ENCODE measurements at regions not wholly inside any gene's neighbourhood (a gene's known extent, or its start where the extent isn't known, plus 50 kb on each side); places are given as distances from the start of the nearest gene placed in this dataset.
"Not testable (repeated sequence)": the region's sequence is repeated elsewhere in the genome, so short reads cannot be mapped to it uniquely, and the experiment has no call there.

DNA sequence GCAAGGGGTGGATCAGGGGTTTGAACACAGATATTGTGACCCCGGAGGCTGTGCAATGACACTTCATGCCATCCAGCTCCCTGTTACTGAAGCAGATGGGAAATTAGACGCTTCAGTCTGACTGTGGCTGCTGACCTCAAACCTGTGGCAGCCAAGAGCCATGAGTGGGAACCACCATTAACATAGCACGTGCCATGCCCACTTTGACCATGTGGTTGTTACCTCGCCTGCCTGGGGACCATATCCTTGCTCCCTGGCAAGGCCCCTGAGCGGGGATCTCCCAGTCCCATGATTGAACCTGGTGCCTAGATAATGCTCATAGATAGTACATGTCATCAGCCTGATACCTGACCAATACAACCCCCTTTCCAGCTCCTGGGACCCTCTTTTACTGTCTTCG lies 68.9 kb downstream of the CYP26B1 start:
- TF ChIP-seq POLR2A (IDR thresholded peaks at IDR 0.05), result no peak
- TF ChIP-seq, protein P1, sequence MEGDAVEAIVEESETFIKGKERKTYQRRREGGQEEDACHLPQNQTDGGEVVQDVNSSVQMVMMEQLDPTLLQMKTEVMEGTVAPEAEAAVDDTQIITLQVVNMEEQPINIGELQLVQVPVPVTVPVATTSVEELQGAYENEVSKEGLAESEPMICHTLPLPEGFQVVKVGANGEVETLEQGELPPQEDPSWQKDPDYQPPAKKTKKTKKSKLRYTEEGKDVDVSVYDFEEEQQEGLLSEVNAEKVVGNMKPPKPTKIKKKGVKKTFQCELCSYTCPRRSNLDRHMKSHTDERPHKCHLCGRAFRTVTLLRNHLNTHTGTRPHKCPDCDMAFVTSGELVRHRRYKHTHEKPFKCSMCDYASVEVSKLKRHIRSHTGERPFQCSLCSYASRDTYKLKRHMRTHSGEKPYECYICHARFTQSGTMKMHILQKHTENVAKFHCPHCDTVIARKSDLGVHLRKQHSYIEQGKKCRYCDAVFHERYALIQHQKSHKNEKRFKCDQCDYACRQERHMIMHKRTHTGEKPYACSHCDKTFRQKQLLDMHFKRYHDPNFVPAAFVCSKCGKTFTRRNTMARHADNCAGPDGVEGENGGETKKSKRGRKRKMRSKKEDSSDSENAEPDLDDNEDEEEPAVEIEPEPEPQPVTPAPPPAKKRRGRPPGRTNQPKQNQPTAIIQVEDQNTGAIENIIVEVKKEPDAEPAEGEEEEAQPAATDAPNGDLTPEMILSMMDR (IDR thresholded peaks at IDR 0.05), result no peak
- WGBS, 2 donors, result 93 to 95% methylated on average over 5 to 6 of the region's 6 CpGs
- no peak for ATAC-seq

DNA sequence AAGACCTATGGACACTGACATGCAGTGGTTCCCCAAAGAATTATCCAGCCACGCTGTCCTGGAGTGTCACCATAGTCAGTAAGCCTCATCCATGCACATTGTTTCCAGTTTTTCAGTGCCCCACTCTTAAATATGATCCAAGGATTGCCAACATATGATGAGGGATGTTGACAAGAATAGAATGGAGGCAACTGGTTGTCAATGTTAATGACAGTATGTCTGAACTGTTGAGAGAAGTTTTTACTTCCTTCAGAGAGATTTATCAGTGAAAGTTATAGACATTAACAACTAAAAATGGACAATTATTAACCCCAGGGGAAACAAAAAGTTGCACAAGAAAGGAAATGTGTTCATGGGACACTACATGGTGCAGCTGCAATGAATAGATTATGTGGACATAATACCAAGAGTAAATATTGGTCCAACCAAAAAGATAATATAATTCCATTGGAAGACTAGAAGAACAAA lies 69.9 kb downstream of the CYP26B1 start:
- no peak for ATAC-seq

More for the DNA sequence above, 68.9 kb downstream of the CYP26B1 start:
- DNase-seq, result no peak
- H3K4me3 ChIP-seq, result no peak overlapping the region
- peaks cover 9% of the 10 kb centered on the region for H3K4me1 ChIP-seq
- peaks cover 0 to 7% (median 2%) of the 10 kb centered on the region in 3 donors for H3K9me3 ChIP-seq
- H3K27me3 ChIP-seq, result no peaks in the 10 kb centered on the region
- H3K36me3 ChIP-seq (replicated peaks in 1 of 2; ENCODE audit: insufficient read depth in 1 of 2, low read depth in 2 of 2), result no peaks in the 10 kb centered on the region
- no peak overlapping the region for H3K27ac ChIP-seq
- intact Hi-C loops (cut with DNase I), result no loop called here

DNA sequence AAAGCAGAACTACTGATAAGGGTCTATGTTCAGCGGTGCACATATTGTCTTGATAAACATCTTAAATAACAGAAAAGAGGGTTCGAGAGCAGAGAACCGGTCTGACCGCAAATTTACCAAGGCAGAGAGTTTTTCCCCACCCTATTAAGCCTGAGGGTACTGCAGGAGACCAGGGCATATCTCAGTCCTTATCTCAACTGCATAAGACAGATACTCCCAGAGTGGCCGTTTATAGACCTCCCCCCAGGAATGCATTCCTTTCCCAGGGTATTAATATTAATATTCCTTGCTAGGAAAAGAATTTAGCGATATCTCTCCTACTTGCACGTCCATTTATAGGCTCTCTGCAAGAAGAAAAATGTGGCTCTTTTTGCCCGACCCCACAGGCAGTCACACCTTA lies 74.3 kb downstream of the CYP26B1 start:
- intact Hi-C loops (cut with DNase I); H3K27me3 ChIP-seq; H3K36me3 ChIP-seq (replicated peaks in 1 of 2; ENCODE audit: insufficient read depth in 1 of 2, low read depth in 2 of 2); H3K27ac ChIP-seq; H3K4me3 ChIP-seq; H3K4me1 ChIP-seq; DNase-seq; ATAC-seq; H3K9me3 ChIP-seq: not testable (repeated sequence)
- WGBS, 2 donors, result 72 to 73% methylated on average over 8 of the region's 8 CpGs

More for the DNA sequence above, 69.9 kb downstream of the CYP26B1 start:
- no peak for TF ChIP-seq POLR2A (IDR thresholded peaks at IDR 0.05)
- TF ChIP-seq, protein P1 (IDR thresholded peaks at IDR 0.05), result no peak
- 60 to 69% methylated on average over 1 of the region's 1 CpG for WGBS, 2 donors
- DNase-seq, result no peak
- H3K27ac ChIP-seq, result no peak overlapping the region
- H3K9me3 ChIP-seq, result peaks cover 0 to 13% (median 2%) of the 10 kb centered on the region in 3 donors
- H3K36me3 ChIP-seq (replicated peaks in 1 of 2; ENCODE audit: insufficient read depth in 1 of 2, low read depth in 2 of 2), result no peaks in the 10 kb centered on the region
- intact Hi-C loops (cut with DNase I), result no loop called here
- H3K4me1 ChIP-seq, result peaks cover 9% of the 10 kb centered on the region
- H3K27me3 ChIP-seq, result no peaks in the 10 kb centered on the region
- no peak overlapping the region for H3K4me3 ChIP-seq

DNA sequence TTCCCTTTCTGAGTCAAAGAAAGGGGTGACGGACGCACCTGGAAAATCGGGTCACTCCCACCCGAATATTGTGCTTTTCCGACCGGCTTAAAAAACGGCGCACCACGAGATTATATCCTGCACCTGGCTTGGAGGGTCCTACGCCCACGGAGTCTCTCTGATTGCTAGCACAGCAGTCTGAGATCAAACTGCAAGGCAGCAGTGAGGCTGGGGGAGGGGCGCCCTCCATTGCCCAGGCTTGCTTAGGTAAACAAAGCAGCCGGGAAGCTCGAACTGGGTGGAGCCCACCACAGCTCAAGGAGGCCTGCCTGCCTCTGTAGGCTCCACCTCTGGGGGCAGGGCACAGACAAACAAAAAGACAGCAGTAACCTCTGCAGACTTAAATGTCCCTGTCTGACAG lies 83.5 kb downstream of the CYP26B1 start:
- ATAC-seq; H3K4me1 ChIP-seq; H3K27ac ChIP-seq; intact Hi-C loops (cut with DNase I); H3K9me3 ChIP-seq; DNase-seq; H3K4me3 ChIP-seq; H3K27me3 ChIP-seq; H3K36me3 ChIP-seq (replicated peaks in 1 of 2; ENCODE audit: insufficient read depth in 1 of 2, low read depth in 2 of 2): not testable (repeated sequence)
- WGBS, 2 donors, result 30 to 66% methylated on average over 4 of the region's 14 CpGs

DNA sequence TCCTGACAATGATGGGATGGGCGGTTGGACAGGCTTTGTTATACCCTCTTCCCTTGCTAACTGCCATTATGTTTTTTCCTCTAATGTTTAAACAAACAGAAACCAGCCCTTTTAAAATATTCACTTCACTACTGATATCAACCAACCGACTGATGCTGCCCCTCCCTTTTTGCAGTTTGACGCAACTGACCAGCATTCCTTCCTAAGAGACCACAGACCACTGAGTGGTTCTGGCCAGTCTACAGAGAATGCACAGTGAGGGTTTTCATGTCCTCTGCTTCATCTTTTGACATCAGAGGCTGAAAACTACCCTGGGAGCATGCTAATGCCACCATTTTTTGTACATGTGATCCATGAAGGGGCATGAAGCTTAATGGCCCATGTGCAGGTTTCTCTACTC lies 85.3 kb downstream of the CYP26B1 start:
- TF ChIP-seq, protein P1 (IDR thresholded peaks at IDR 0.05), result no peak
- no peak for TF ChIP-seq POLR2A (IDR thresholded peaks at IDR 0.05)
- Histone ChIP-seq H3K27ac (no peak overlapping the region), H3K27me3 (no peaks in the 10 kb centered on the region), H3K4me1 (no peaks in the 10 kb centered on the region), H3K9me3 (no peaks in the 10 kb centered on the region), H3K4me3 (no peak overlapping the region), H3K36me3 (replicated peaks in 1 of 2; ENCODE audit: insufficient read depth in 1 of 2, low read depth in 2 of 2) (no peaks in the 10 kb centered on the region)
- intact Hi-C loops (cut with DNase I), result no loop called here
- 85 to 87% methylated on average over 3 of the region's 3 CpGs for WGBS, 2 donors
- DNase-seq (no peak), ATAC-seq (no peak)

DNA sequence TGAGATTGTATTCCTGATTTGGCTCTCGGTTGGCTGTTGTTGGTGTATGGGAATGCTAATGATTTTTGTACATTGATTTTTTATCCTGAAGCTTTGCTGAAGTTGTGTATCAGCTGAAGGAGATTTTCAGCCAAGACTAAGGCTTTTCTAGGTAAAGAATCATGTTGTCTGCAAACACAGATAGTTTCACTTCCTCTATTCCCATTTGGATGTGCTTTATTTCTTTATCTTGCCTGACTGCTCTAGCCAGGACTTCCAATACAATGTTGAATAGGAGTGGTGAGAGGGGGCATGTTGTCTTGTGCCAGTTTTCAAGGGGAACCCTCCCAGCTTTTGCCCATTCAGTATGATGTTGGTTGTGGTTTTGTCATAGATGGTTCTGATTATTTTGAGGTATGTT lies 90.4 kb downstream of the CYP26B1 start:
- no peak for TF ChIP-seq POLR2A (IDR thresholded peaks at IDR 0.05)
- TF ChIP-seq, protein P1 (IDR thresholded peaks at IDR 0.05), result no peak
- DNase-seq, result no peak
- no peaks in the 10 kb centered on the region for H3K36me3 ChIP-seq (replicated peaks in 1 of 2; ENCODE audit: insufficient read depth in 1 of 2, low read depth in 2 of 2)
- no peak for ATAC-seq
- no peak overlapping the region for H3K27ac ChIP-seq
- H3K4me1 ChIP-seq, result no peaks in the 10 kb centered on the region
- H3K27me3 ChIP-seq, result no peaks in the 10 kb centered on the region
- no peaks in the 10 kb centered on the region for H3K9me3 ChIP-seq
- intact Hi-C loops (cut with DNase I), result no loop called here
- H3K4me3 ChIP-seq, result no peak overlapping the region
- WGBS, 2 donors, result 45 to 67% methylated on average over 1 of the region's 1 CpG
